Left renal pelvis (tissue), 4 donors: ENCODE measurements at regions not wholly inside any gene's neighbourhood (a gene's known extent, or its start where the extent isn't known, plus 50 kb on each side); places are given as distances from the start of the nearest gene placed in this dataset.

ENCODE experiments used
- DNase-seq, 4 donors: peaks; one replicate each; pipeline ENCODE4 v3.0.0-alpha.2; 2013; ENCODE audit warnings: low read depth in 4 of 4, low spot score in 3 of 4

DNA sequence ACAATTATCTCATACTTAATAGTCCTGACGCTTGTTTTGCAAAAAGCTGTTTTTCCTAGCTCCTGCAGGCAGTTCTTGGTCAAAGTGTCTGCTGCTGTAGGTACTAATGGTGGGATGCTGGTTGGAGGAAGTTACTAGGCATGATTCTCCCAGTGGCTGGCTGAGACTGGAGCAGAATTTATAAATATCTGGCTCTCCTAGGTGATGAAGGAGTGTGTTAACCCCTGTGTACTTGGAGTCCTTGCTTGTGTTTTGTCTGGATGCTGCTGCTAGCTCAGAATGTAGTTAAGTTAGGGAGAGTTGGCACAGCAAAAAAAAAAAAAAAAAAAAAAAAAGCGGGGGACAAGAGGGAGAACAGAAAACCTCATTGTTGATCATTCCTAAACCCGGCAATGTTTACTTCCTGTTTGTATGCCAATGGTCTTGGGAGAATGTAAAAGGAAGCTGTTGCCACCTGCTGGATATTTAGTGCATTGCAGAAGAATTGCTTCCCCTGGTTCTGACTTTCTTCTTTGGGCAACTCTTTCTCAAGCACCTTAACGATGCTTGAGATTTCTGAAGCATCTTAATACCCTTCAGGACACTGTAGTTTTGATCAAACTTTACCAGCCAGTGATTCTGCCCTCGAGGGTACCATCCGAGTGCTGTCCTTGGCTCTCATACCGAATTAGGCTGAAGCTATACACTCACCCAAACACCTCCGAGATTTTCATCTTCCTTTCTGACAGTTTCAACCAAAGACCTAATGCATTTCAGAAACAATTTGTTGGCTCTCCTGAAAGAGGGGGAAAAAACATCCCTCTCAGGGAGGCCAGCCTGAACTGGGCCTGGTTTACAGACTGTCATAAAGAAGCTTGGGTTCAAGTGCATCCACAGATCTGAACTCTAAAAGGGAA lies 71.7 kb upstream of the WWC1 start:
- peak; percentile 51 to 81 (median 62) for DNase-seq

DNA sequence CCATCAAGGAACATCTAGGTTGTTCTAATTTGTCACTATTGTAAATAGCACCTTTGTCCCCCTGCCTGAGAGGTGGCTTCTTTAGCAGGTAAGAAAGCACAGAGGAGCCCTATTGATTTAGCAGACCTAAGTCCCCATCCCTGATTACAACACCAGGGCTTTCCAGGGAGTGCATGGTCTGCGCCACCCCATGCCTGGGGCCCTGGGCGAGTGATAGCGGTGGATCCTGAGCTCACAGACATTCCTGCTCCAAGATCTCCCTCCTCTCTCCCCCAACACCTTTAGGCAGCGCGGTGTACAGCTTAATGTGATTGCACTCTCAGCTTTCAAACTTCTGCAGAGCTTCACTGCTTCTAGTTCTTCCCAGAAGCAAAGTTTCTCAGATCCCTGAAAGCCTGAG lies 67.4 kb upstream of the WWC1 start:
- DNase-seq: no peak

DNA sequence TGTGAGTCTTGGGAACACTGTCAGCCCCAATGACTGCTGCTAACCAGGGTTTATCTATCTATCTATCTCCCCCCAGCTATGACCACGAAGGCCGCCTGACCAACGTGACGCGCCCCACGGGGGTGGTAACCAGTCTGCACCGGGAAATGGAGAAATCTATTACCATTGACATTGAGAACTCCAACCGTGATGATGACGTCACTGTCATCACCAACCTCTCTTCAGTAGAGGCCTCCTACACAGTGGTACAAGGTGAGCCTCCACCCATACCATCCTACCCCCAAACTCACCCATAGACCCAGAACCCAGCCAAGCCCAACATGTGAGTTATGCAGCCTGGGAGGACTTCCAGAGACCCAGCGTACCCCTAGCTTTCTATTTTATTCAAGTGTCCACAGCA lies 65.4 kb upstream of the WWC1 start:
- no peak for DNase-seq

DNA sequence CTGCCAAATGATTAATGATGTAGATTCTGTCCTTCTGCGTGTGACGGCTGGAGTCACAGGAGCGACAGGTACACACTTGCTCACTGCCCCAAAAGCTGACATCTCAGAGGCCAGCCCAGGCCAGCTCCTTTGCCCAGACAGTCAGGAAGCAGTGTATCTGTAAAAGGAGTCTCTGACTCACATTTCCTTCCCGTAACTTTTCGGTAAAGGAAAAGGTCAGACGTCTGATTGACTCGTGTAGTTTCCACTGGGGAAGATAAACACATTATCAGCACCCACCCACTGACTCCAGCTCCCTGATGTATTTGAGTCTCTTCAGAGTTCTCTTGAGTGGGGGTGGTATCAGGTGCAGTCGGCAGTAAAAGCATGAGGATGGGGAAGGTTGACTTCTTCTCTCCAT lies 64.4 kb upstream of the WWC1 start:
- DNase-seq: no peak

DNA sequence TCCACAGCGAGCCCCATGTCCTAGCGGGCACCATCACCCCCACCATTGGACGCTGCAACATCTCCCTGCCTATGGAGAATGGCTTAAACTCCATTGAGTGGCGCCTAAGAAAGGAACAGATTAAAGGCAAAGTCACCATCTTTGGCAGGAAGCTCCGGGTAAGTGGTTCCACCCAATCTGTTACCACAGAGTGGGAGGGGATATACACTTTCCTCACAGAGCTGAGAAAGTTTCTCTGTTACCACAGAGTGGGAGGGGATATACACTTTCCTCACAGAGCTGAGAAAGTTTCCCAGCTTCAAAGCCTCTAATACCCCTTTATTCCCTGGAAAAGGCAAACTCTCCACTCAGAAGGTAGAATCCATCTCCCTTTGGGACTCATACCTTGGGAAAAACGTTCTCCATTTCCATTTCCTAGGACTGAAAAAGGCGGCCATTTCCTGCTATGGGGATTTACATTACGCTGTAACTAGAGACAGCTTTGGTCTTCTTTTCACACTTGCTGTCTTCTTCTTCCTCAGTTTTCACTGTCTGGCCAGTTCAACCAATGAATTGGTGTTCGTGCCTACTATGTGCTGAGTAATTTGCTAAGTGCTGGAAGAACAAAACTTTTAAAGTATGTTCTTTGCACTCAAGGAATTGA lies 63.4 kb upstream of the WWC1 start:
- DNase-seq: no peak

DNA sequence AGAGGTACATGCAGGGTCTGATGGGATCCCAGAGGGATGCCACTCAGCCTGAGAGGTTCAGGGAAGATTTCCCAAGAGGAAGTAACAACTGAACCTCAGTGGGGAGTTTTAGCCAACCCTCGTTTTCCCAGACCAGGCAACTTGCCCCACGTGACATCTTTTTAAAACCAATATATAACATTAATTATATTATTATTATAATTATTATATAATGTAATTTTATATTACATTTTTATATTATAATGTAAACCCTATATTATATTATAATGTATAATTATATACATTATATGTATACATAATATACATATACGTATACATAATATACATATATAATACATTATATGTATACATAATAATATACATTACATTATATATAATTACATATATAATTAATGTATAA lies 62.8 kb upstream of the WWC1 start:
- no peak for DNase-seq

DNA sequence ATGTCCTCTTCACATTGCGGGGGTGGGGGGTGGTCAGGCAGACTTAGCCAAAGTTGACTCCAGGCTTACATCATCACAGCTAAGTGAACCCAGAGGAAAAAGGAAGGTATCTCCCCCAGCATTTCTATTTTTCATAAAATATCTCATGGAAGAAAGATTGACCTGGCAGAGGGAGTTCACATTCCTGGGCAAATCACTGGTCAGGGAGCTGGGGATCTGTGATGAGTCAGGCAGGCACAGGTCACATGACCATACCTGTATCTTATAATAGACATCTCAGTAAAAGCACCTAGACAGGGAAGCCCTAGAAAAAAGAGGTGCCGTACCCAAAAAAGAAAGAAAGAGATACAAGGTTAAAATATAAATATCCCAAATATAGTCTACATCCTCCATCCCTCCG lies 57.3 kb upstream of the WWC1 start:
- no peak for DNase-seq

DNA sequence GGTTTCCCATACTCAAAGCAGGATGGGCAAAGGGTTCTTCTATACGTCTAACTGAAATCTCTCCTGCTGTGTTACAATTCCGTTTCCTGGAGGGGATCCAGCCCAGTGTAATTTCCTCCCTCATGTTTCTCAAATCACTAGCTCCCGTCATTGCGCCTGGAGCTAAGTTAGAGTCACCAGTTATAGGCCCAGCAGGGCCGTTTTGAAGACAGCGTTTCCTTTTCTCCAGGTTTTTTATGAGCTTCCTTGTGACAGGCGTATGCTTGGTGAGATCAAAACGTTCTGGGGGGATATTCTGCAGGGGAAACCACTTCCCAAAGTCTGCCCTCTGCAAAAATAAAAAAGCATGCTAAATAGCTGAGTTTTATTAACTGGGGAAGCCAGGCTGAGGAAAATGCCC lies 53.0 kb upstream of the WWC1 start:
- no peak for DNase-seq

DNA sequence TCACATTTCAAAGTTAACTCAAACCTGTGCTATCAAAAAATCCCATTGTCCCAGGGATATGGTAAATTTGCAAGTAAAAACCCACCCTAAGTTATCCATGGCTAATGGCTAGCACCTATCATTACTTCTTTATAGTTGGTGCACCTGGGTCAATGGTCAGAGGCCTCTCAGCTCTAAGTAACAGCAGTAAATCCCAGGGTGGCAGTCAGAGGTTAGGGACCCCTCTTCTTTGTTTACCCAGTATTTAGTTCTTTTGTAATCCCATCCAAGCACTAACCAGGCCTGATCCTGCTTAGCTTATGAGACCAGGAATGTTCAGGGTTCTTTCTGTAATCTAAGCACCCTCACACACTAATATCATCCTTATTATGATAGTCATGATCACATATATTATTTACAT lies 52.1 kb upstream of the WWC1 start:
- no peak for DNase-seq
